Fibroblast of villous mesenchyme (primary cell): ENCODE measurements at regions not wholly inside any gene's neighbourhood (a gene's known extent, or its start where the extent isn't known, plus 50 kb on each side); places are given as distances from the start of the nearest gene placed in this dataset.
"Not testable (repeated sequence)": the region's sequence is repeated elsewhere in the genome, so short reads cannot be mapped to it uniquely, and the experiment has no call there.

Experiments used
- DNase-seq: peaks from one replicate; pipeline ENCODE4 v3.0.0-alpha.2; 2010; ENCODE audit warnings: low read depth
- H3K4me3 ChIP-seq: 2 replicates; pipeline ENCODE4 v1.5.1; 2011; ENCODE audit warnings: low read depth, mild to moderate bottlenecking, low read length
- CTCF ChIP-seq: IDR thresholded peaks from 2 replicates; pipeline ENCODE4 v1.5.1; 2012; ENCODE audit warnings: low read depth, mild to moderate bottlenecking, low read length; ENCODE audit not compliant: insufficient read depth

DNA sequence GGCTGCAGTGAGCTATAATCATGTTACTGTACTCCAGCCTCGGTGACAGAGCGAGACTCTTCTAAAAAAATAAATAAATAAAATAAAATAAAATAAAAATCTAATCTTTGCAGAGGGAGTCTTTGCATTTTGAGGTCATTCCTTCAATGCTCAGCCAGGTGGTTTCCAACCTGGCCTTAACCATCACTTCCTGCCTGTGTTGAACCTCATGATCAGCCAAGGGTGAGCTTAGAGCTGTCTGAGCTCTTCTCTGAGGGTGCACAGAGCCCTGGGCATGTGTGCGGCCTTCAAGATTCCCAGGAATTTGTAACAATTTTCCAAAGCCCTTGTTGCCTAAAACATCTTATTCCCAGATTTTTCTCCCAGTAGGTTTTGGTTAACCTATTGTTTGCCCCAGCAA is 94.3 kb downstream of the KCNJ12 start:
- not testable (repeated sequence) for DNase-seq, H3K4me3 ChIP-seq

DNA sequence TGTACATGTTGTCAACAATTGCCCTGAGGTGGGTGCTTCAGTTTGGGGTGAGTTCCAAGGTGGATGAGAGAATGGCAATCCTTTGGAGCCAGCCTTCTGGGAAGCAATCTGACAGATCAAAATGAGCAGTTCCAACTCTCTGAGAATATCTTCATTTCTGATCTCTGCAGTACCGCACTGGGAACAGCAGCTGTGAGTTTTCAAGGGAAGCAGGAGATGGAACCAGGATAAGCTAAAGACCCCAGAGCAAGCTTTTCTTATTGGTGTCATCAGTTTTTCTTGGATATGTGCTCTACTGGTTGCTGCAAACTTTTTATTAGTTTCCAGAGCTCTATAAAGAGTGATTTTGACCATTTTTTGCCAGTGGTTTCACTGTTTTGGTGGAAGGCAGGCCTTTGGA is 94.7 kb downstream of the KCNJ12 start:
- DNase-seq = no peak
- TF ChIP-seq CTCF = no peak
- no peak overlapping the region for H3K4me3 ChIP-seq

- H3K4me3 ChIP-seq = no peak overlapping the region
- no peak for DNase-seq
- TF ChIP-seq CTCF = no peak
Measured at GRCh38 chr17:21474815-21475214, 98.7 kb downstream of the KCNJ12 start.

DNA sequence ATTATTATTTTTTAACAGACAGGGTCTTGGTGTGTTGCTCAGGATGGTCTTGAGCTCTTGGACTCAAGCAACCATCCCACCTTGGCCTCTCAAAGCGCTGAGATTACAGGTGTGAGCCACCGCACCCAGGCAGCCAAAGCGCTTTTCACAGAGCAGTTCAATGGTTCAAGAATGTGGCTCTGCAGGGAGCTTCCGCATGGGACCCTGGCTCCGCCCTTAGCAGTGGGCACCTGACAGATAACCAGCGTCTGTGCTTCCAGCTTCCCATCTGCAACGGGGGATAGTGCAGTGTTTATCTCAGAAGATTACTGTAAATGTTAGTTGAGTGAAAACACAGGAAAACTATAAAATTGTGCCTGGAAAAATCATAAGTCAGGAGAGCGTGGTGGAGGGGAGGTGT is 99.4 kb downstream of the KCNJ12 start:
- no peak overlapping the region for H3K4me3 ChIP-seq
- no peak for TF ChIP-seq CTCF
- no peak for DNase-seq

DNA sequence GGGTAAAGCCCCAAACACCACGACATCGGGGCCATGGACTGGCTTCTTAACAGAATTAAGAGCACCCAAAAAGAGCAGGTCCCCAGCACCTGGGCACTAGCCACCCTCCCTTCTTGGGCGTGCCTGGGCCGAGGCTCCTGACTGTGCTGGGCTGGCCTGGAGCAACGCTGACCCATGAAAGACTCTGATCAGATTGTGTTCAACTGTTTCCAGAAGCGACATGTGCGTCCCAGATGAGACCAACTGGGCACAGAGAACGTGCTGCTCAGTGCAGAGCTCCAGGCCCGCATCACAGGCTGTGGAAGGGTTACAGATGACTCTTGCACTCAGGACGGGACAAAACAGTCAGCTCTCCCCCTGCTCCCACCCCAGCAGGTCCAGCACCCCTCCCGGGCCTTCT is 100.7 kb downstream of the KCNJ12 start:
- no peak for TF ChIP-seq CTCF
- no peak overlapping the region for H3K4me3 ChIP-seq
- no peak for DNase-seq

GRCh38 chr17:21482189-21482865 is 106.2 kb downstream of the KCNJ12 start:
- no peak for DNase-seq
- no peak for TF ChIP-seq CTCF
- H3K4me3 ChIP-seq = no peak overlapping the region

DNA sequence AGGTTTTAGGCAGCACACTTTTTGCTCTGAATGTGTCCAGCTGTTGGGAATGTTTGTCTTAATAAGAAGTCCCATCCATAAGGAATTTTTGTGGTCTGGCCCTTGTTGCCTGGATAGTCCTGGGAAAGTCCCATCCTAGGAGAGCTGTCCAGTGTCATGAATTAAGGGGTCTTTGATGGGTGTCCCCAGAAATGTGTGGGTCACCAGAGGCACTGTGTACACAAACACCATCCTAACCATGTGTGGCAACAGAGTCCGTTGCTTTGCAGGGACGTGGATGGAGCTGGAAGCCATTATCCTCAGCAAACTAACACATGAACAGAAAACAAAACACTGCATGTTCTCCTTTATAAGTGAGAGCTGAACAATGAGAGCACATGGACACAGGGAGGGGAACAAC is 111.9 kb downstream of the KCNJ12 start:
- H3K4me3 ChIP-seq, DNase-seq: not testable (repeated sequence)

DNA sequence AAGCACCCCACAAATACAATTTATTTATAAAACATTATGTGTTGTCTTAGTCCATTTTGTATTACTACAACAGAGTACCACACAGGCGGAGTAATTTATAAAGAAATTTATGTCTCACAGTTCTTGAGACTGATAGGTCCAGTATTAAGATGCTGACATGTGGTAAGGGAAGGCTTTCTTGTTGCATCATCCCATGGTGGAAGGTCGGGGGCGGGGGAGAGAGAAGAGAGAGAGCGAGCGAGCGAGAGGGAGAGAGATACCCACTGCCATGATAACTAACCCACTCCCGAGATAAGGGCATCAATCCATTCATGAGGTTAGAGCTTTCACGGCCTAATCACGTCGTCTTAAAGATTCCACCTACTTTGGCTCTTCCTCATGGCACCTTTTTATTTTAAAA is 117.8 kb downstream of the KCNJ12 start:
- TF ChIP-seq CTCF = no peak
- no peak for DNase-seq

More for the DNA sequence above, 117.8 kb downstream of the KCNJ12 start:
- no peak overlapping the region for H3K4me3 ChIP-seq
